ENCODE measurements at regions not wholly inside any gene's neighbourhood (a gene's known extent, or its start where the extent isn't known, plus 50 kb on each side); places are given as distances from the start of the nearest gene placed in this dataset.

GRCh38 chr2:155157711-155158110, 459.2 kb downstream of the KCNJ3 start:
- TF ChIP-seq EZH2 (IDR thresholded peaks at IDR 0.05; ENCODE audit: low read length, unreplicated experiment) = no peak
- no peak for TF ChIP-seq CTCF (conservative IDR thresholded peaks at IDR 0.05; ENCODE audit: low read depth, low read length)
